ENCODE measurements at regions not wholly inside any gene's neighbourhood (a gene's known extent, or its start where the extent isn't known, plus 50 kb on each side); places are given as distances from the start of the nearest gene placed in this dataset.

GRCh38 chr16:64380751-64381150, 741.1 kb downstream of the CDH11 start:
- Histone ChIP-seq H3K9me3 (ENCODE audit: low read length) (no peaks in the 10 kb centered on the region), H3K9me2 (ENCODE audit: insufficient read depth, low read length) (no peaks in the 10 kb centered on the region), H3K27ac (ENCODE audit: low read length) (no peak overlapping the region), H3F3A (ENCODE audit: insufficient read depth, low read length, poor library complexity, severe bottlenecking) (no peaks in the 10 kb centered on the region), H2AFZ (ENCODE audit: low read depth, low read length) (no peak overlapping the region), H3K27me3 (ENCODE audit: insufficient read depth, low read depth, low read length) (no peaks in the 10 kb centered on the region), H3K36me3 (ENCODE audit: insufficient read depth, low read length) (no peaks in the 10 kb centered on the region), H4K20me1 (ENCODE audit: insufficient read depth) (no peaks in the 10 kb centered on the region), H3K4me2 (ENCODE audit: low read length) (no peak overlapping the region), H3K9ac (ENCODE audit: low read length) (no peak overlapping the region), H3K4me3 (ENCODE audit: low read length) (no peak overlapping the region), H3K79me2 (replicated peaks; ENCODE audit: insufficient read depth, low read length) (no peaks in the 10 kb centered on the region)
- TF ChIP-seq MXI1 (conservative IDR thresholded peaks at IDR 0.05; ENCODE audit: poor library complexity, severe bottlenecking) (no peak), REST (IDR thresholded peaks at IDR 0.05; ENCODE audit: borderline replicate concordance) (no peak), CTCF (IDR thresholded peaks at IDR 0.05; ENCODE audit: poor library complexity, severe bottlenecking) (no peak), SMC3 (conservative IDR thresholded peaks at IDR 0.05; ENCODE audit: poor library complexity) (no peak), RAD21 (conservative IDR thresholded peaks at IDR 0.05) (no peak), TAF1 (IDR thresholded peaks at IDR 0.05; ENCODE audit: low read depth) (no peak), EZH2 (IDR thresholded peaks at IDR 0.05; ENCODE audit: borderline replicate concordance, insufficient read depth, low read length, poor library complexity, severe bottlenecking) (no peak), EP300 (conservative IDR thresholded peaks at IDR 0.05; ENCODE audit: poor library complexity, severe bottlenecking) (no peak)

GRCh38 chr16:64375391-64375980, 746.4 kb downstream of the CDH11 start:
- Histone ChIP-seq H3K79me2 (replicated peaks; ENCODE audit: insufficient read depth, low read length) (no peaks in the 10 kb centered on the region), H3K36me3 (ENCODE audit: insufficient read depth, low read length) (no peaks in the 10 kb centered on the region), H3K9ac (ENCODE audit: low read length) (no peak overlapping the region), H3K9me2 (ENCODE audit: insufficient read depth, low read length) (no peaks in the 10 kb centered on the region), H3K9me3 (ENCODE audit: low read length) (no peaks in the 10 kb centered on the region), H3K4me2 (ENCODE audit: low read length) (no peak overlapping the region), H3K27me3 (ENCODE audit: insufficient read depth, low read depth, low read length) (no peaks in the 10 kb centered on the region), H3K27ac (ENCODE audit: low read length) (no peak overlapping the region), H4K20me1 (ENCODE audit: insufficient read depth) (no peaks in the 10 kb centered on the region), H3F3A (ENCODE audit: insufficient read depth, low read length, poor library complexity, severe bottlenecking) (no peaks in the 10 kb centered on the region), H2AFZ (ENCODE audit: low read depth, low read length) (no peak overlapping the region), H3K4me3 (ENCODE audit: low read length) (no peak overlapping the region)
- TF ChIP-seq EP300 (conservative IDR thresholded peaks at IDR 0.05; ENCODE audit: poor library complexity, severe bottlenecking) (no peak), SMC3 (conservative IDR thresholded peaks at IDR 0.05; ENCODE audit: poor library complexity) (no peak), RAD21 (conservative IDR thresholded peaks at IDR 0.05) (no peak), EZH2 (IDR thresholded peaks at IDR 0.05; ENCODE audit: borderline replicate concordance, insufficient read depth, low read length, poor library complexity, severe bottlenecking) (no peak), REST (IDR thresholded peaks at IDR 0.05; ENCODE audit: borderline replicate concordance) (no peak), TAF1 (IDR thresholded peaks at IDR 0.05; ENCODE audit: low read depth) (no peak), CTCF (IDR thresholded peaks at IDR 0.05; ENCODE audit: poor library complexity, severe bottlenecking) (no peak), POLR2AphosphoS5 (IDR thresholded peaks at IDR 0.05) (no peak), MXI1 (conservative IDR thresholded peaks at IDR 0.05; ENCODE audit: poor library complexity, severe bottlenecking) (no peak)
